Mesenteric fat pad (tissue), 1 donor: ENCODE measurements at regions not wholly inside any gene's neighbourhood (a gene's known extent, or its start where the extent isn't known, plus 50 kb on each side); places are given as distances from the start of the nearest gene placed in this dataset.
"Not testable (repeated sequence)": the region's sequence is repeated elsewhere in the genome, so short reads cannot be mapped to it uniquely, and the experiment has no call there.

Experiments used
- DNase-seq: peaks from one replicate; pipeline ENCODE4 v3.0.0-alpha.2; 2020; ENCODE audit warnings: low spot score
- donor health status: DM: yes; HTN: yes; CAD: no.

DNA sequence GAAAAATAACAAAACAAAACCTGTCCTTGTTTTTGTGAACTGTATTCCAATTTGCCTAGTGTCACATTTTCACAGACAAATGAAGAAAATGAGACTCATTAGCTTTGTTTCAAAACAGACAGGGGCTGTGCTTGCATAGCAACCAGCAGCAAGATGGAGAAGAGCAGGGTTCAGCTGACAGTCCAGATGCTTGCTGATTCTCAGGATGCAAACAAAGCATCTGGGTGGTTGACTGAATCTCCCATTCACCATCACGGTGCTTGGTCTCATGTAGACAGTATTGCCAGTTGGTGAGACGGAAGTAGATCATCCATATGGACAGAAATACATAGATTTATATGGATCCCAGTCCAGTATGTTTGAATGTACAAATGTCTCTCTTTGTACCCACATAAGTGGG, 326.8 kb downstream of the CCDC85A start:
- DNase-seq = no peak

DNA sequence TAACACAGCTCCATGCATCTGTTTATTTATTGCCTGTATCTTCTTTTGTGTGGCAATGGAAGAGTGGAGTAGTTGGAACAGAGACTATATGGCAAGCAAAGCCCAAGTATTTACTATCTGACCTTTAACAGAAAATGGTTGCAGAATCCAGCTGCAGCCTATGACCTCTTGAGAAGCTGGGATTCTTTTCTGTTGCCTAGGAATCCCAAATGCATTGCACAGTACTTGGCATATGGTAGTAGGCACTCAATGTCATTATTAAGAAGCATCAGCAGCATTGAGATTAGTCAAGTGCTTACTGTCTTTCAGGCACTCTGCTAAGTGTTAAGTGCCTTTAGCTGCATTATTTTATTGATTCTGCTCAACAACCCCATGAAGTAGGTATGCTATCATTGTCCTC, 331.6 kb downstream of the CCDC85A start:
- DNase-seq = no peak

DNA sequence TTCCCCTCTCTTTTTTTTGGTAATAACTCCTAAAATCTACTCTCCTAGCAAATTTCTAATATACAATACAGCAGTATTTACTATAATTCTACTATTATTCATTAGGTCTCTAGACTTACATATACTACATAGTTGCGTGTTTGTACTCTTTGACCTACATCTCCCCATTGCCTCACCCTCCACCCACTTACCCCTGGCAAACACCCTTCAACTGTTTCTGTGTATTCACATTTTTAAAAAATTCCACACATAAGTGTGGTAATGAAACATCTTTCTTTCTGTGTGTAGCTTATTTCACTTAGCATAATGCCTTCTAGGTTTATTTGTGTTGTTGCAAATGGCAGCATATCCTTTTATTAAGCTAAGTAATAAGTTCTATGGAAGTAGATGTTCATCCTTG, 336.0 kb downstream of the CCDC85A start:
- no peak for DNase-seq

DNA sequence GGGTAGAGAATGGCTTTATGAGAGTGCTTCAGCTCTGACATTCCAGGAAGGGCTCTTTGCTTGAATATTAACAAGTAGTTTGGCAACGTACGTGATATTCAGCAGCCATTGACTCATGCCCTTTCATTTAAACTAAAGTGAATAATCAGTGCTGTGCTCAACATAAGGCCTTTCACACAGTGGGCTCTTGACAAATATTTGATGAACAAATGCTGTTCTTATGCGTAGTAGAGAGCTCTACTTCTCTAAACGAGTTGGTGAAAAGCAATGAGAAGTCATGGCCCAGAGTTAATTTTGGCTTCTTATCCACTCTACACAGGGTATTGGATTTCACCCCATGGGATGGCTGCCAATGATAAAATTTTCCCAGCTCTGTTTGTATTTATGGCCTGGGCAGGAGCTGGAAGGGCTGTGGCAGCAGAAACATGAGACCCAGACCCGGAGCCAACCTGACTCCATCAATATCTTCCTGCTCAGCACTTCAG, 338.9 kb downstream of the CCDC85A start:
- no peak for DNase-seq

DNA sequence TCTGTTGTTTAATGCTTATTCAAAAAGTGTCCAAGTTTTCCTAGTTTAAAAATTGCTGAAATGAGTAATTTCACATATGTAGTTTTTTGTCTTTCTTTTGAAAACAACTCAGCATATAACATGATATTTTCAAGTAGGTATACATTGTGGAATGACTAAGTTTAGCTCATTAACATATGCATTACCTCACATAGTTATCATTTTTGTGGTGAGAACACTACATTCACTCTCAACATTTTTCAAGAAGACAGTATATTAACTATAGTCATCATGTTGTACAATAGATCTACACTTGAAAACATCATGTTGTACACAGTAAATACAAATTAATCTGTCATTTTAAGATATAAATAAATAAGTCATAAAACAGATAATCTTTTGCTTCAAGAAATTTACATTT, 340.0 kb downstream of the CCDC85A start:
- no peak for DNase-seq

DNA sequence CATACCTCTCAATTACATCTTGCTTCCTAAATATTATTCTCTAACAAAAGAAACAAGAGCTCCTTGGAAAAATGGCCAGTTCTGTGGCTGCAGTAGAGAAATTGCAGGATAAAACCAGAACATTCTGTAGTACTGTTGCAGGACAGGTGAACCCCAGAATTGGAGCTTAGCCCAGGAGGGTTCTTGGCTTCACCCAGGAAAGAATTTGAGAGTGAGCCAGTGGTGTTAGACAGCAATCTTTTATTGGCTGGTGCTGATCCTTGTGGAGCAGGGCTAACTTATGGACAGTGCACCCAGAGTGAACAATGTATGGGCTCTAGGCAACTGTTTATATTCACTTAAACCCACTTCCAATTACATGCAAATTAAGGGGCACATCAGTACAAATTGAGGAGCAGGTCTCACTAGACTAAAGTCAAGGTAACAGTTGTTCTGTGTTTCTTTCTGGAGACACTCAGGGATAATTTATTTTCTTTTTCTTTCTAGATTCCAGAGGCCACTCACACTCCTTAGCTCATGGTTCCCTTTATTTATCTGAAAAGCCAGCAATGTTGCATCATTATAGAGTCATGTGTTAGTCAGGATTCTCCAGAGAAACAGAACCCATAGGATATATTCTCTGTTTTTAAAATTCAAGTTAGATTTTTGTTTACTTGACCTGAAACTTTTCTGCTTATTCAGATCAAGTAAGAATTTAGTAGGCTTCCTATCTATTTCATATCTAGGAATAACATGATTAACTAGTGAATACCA, 348.1 kb downstream of the CCDC85A start:
- DNase-seq = no peak

DNA sequence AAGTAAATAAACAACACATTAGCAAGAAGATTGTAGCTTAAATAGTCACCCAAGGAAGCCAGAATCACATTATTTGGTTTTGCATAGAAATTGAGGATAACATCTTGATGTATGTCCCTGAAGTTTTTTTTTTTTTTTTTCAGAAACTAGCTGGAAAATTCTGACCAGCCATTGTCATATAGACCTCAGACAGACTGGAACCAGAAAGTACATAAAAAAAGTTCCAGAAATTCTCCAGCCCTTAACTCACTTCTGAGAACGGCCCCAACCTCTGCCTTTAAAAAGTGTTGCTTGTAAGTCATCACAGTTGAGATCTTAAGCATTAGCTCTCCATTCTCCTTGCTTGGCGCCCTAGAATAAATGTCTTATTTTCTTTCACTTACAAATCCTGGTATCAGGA, 350.5 kb downstream of the CCDC85A start:
- no peak for DNase-seq

DNA sequence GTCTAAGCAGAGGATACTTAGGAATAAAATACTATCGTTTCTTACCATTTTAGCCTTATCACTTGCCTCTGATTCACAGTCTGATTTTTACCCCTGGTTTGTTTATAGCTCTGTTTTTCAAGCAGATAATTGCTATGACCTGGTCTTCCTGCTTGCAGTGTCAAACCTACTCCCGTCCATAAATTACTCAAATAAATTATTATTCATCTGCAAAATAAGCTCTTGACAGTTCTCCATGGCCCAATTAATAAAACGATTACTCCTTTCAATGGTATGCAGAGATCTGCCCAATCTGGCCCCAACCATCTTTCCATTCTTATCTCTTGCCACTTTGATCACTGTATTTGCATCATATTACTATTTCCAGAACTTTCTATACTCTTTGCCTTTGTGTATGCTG, 354.0 kb downstream of the CCDC85A start:
- DNase-seq = no peak

DNA sequence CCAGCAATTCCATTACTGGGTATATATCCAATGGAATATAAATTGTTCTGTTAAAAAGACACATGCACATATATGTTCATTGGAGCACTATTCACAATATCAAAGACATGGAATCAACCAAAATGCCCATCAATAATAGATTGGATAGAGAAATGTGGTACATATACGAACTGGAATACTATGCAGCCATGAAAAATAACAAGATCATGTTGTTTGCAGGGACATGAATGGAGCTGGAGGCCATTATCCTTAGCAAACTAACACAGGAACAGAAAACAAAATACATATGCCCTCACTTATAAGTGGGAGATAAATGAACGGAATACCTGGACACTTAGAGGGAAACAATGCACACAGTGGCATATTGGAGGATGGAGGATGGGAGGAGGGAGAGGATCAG, 355.8 kb downstream of the CCDC85A start:
- no peak for DNase-seq

DNA sequence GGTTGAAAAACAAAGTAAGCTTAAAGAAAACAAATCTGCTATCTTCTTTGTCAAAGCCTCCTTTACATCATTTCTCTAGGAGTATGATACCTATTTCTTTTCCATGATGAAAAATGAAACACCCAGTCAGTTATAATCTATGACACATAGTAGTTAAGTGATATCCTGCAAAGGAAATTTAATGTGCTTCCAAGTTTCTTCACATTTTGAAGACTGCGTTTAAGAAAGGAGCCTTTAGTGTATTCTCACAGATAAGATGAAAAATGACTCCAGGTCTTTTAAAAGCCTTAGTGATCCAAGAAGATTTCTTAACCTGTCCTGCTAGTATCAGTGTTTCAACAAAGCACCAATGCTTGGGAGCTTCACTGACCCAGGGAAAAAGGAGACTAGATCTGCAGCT, 356.7 kb downstream of the CCDC85A start:
- no peak for DNase-seq

DNA sequence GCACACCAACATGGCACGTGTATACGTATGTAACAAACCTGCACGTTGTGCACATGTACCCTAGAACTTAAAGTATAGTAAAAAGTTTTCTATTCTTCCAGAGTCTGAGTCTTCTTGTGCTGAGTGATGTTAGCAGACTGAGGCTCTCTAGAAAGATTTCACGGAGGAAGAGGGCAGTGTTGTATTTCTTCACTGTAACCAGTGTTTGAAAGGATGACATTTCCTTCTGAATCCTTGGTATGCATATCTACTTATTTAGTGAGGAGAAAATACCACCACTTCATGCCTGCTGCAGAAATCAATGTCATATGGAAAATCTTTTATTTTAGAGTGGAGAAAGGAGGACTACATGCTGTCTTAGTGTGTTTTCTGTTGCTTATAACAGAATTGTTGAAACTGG, 357.1 kb downstream of the CCDC85A start:
- no peak for DNase-seq

DNA sequence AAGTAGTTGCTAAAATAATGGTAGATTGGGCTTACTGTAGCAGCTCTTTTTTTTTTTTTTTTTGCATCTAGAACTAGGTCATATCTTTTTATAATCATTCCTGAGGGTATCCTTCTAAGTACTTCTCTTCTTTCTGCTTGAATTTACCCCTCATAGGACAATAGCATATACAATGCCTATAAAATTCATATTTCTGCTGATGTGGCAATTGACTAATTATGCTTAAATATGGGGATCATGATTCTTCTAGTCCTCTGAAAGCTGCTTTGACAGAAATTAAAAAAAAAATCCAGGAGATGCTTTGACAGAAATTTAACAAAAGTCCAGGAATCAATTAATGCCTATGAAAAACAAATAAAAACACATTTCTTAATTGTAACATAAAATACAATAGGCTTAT, 358.4 kb downstream of the CCDC85A start:
- no peak for DNase-seq

DNA sequence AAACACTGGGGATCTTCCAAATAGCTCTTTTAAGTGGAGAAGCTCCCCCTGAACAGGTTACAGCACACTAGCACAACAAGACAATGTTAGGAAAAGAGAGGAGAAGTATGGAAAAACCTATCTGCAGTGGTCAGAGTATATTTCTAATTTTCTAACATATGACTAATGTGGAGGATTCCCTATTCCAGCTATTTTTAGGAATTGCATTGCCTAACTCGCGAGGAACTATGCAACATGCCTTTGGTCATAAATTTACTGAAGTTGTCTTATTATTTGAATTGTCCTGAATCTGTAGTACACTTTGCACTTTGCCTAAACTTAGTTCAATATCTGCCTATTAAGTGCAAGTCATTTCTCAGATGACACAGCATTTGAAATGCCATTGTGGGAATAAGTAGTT, 381.4 kb downstream of the CCDC85A start:
- DNase-seq = no peak

DNA sequence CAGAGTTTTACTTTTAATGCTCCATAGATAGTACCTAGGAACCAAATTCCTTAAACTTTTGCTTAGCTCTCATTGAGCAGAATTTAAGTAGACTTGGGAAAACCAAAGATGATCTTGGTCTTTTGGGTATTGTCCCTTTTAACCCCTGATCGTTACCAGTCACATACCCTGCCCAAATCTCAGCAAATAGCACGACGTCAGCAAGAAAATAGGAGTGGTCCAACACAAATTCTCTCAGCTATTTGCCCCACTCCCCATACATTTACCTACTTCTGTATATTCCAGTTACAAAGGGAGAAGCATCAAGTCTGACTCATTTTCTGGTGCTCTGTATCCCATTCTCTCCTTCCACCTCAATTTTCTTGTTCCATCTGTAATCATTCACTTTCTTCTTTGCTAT, 387.3 kb downstream of the CCDC85A start:
- no peak for DNase-seq

DNA sequence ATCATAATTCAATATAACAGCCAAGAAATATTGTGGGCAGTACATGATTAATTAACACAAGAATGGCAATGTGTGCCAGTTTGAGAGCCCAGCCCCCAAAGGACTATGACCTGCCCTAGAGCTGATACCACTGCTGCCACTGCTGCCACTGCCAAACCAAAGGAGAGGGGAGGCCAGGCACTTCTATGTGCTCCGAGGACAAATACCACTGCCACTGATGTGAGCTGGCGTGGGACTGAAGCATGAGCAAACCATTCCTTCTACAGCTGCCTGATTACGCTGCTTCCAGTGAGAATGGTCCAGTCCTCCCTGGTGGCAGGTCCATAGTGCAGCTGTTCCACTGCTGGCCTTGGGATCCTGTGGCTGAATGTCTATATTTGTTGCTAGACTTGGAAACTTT, 392.2 kb downstream of the CCDC85A start:
- no peak for DNase-seq

DNA sequence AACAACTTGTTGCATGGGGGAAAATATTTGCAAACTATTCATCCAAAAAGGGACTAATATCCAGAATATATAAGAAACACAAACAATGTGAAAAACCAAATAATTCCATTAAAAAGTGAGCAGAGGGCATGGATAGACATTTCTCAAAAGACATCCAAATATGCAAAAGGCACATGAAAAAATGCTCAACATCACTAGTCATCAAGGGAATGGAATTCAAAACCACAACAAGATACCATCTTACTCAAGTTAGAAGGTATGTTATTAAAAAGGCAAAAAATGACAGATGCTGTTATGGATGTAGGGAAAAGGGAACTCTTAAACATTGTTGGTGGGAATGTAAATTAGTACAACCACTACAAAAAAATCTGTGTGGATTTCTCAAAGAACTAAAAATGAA, 396.5 kb downstream of the CCDC85A start:
- no peak for DNase-seq

DNA sequence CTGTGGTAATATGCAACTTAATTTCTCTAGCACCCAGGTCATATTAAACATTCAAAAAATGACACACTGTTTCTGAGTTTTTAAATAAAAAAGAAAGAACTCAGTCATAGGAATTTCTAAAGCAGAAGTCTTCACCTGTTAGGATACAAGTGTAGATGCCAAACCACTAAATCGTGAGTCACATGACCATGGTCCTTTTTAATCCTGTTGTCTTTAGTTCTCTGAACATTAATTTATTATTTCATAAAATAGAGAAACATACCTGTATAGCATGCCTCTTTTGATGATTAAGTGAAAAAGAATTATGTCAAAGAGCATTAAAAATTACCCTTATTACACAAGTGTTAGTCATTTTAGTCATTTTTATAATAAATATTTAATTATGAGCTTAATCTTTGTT, 398.8 kb downstream of the CCDC85A start:
- no peak for DNase-seq

DNA sequence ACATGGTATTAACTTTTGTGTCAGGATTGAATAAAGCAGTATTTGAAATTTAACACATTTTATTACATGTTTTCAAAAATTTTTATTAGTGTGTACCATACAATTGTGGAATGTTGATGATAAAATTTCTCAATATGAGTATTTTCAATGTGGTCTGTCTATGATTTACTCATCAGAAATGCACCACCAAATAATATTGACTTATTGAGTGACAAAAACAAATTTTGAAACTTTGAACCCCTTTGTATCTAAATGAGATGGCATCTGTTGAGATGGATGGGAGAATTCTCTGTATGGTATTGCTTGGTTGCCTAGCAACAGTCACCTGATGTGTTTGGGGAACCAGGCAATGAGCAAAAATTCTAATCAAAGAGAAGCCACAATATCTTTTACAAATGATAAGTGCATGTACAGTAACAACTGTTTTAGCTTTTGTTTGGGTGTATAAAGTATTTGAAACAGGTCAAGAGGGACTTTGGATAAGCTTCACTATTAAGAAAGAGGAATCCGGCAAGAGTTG, 400.1 kb downstream of the CCDC85A start:
- no peak for DNase-seq

DNA sequence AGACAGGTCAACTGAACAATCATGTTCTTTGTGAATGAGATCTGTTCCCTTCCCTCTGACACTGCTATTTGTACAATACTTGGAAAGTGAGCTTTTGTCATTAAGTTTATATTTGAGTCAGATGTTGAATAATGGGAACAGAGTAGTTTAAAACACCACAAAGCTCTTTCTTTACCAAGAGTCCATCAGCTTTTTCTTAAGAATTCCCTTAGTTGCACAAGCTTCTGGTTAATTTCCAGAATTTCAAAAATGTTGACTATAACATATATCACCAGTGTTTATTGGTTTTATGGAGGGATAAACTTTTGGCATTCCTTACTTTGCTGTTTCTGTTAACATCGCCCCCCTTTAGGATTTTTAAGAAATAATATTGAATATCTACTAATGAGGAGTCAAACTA, 403.7 kb downstream of the CCDC85A start:
- no peak for DNase-seq

DNA sequence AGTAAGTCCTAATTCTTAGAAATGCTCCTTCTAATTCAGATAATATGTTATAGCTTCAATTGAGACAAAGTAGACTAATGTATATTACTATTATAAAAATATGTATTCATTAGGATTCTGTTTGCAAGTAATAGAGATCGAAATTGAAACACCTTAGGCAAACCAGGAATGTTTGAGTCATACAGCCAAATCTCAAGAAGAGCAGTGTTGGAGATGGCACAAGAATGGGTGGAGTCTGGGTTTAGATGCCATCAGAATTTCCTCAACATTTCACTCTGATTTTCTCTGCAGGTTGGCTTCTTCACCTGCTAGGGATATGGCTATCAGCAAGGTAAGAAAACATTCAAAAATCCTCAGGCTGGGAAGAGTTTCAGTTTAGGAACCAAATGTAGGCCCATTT, 405.4 kb downstream of the CCDC85A start:
- DNase-seq = no peak

DNA sequence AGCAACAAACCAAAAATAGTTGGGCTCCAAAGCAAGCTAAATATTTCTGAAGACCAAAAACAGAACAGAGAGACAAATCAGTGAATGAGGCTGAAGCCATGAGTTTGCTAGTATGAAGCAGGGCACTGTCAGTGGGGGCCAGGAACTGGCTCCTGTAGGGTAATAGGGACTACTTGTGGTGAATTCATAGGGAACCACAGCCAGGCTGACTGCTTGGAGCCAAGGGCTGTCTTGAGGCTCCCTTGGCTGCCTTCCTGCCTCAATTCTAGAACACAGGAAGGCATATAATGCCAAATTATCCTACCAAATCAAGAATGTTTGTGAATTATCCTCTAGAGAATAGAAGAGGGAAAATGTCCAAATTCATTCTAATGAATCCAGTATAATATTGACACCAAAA, 406.0 kb downstream of the CCDC85A start:
- no peak for DNase-seq

DNA sequence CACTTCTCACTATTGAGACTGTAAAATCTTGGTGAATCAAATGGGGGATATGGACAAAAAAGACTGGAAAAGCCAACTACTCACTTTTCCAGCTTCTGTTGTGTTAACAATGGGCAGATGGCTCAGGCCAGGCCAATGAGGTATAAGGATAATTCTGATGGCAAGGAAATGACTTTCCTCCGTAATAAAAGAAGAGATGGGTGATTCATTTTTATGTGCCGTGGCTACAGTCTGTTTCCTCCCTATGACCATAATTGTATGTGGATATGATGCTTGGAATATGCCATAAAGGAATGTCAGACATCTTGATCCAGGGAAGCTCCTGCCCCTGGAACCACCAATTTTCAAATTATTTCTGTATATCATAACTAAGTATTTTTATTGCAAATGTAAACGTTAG, 406.8 kb downstream of the CCDC85A start:
- DNase-seq = no peak

DNA sequence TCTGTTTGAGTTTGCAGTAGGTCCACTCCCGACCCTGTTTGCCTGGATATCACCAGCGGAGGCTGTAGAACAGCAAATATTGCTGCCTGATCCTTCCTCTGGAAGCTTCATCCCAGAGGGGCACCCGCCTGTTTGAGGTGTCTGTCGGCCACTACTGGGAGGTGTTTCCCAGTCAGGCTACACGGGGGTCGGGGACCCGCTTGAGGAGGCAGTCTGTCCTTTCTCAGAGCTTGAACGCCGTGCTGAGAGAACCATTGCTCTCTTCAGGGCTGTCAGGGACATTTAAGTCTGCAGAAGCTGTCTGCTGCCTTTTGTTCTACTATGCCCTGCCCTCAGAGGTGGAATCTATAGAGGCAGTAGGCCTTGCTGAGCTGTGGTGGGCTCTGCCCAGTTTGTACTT, 422.3 kb downstream of the CCDC85A start:
- DNase-seq = not testable (repeated sequence)
